C4-2B (cell line): ENCODE measurements at regions not wholly inside any gene's neighbourhood (a gene's known extent, or its start where the extent isn't known, plus 50 kb on each side); places are given as distances from the start of the nearest gene placed in this dataset.

Source experiments
- ZFX ChIP-seq: fragments of 450-650 bp; IDR thresholded peaks from 2 replicates; pipeline ENCODE4 v1.6.1; 2017
- TF ChIP-seq, protein P1 (sequence below): fragments of 450-650 bp; conservative IDR thresholded peaks from 2 replicates; pipeline ENCODE4 v1.5.1; 2017; ENCODE audit warnings: mild to moderate bottlenecking

DNA sequence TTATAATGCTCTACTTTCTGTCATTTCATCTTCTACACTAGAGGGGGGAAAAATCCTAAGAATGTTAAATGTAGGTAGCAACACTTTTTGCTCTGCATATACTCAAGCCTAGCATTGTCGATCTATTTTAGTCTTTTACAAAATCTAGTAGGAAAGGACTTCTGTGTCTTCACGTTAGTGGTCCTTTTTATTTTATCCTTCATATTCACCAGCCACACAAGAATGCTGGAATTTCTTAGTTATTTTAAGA, 253.0 kb upstream of the FLRT2 start:
- TF ChIP-seq, protein P1, sequence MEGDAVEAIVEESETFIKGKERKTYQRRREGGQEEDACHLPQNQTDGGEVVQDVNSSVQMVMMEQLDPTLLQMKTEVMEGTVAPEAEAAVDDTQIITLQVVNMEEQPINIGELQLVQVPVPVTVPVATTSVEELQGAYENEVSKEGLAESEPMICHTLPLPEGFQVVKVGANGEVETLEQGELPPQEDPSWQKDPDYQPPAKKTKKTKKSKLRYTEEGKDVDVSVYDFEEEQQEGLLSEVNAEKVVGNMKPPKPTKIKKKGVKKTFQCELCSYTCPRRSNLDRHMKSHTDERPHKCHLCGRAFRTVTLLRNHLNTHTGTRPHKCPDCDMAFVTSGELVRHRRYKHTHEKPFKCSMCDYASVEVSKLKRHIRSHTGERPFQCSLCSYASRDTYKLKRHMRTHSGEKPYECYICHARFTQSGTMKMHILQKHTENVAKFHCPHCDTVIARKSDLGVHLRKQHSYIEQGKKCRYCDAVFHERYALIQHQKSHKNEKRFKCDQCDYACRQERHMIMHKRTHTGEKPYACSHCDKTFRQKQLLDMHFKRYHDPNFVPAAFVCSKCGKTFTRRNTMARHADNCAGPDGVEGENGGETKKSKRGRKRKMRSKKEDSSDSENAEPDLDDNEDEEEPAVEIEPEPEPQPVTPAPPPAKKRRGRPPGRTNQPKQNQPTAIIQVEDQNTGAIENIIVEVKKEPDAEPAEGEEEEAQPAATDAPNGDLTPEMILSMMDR, result no peak
- no peak for TF ChIP-seq ZFX
